SK-N-MC (cell line): ENCODE measurements at regions not wholly inside any gene's neighbourhood (a gene's known extent, or its start where the extent isn't known, plus 50 kb on each side); places are given as distances from the start of the nearest gene placed in this dataset.

Source experiments
- DNase-seq: peaks from one replicate; pipeline ENCODE4 v3.0.0-alpha.2; 2011; ENCODE audit warnings: low read depth, low spot score
- H3K27ac ChIP-seq: fragments of 200-600 bp; sonication (generic); 2 replicates; pipeline ENCODE4 v1.5.1; 2016; ENCODE audit warnings: mixed run types
- H3K36me3 ChIP-seq: fragments of 200-600 bp; sonication (generic); 2 replicates; pipeline ENCODE4 v1.6.1; 2017; ENCODE audit warnings: antibody characterized with exemption, low read length, mixed read lengths; ENCODE audit not compliant: insufficient read depth
- H3K4me3 ChIP-seq: fragments of 200-600 bp; sonication (generic); 2 replicates; pipeline ENCODE4 v1.5.1; 2016
- H3K9ac ChIP-seq: fragments of 200-600 bp; sonication (generic); 2 replicates; pipeline ENCODE4 v1.8.0; 2017; ENCODE audit warnings: mixed run types, mixed read lengths; ENCODE audit not compliant: insufficient read length
- H3K9me3 ChIP-seq: fragments of 200-600 bp; sonication (generic); 2 replicates; pipeline ENCODE4 v1.6.1; 2017; ENCODE audit warnings: low read depth, mild to moderate bottlenecking, antibody characterized with exemption, low read length, moderate library complexity, mixed read lengths
- EZH2 ChIP-seq: fragments of 200-600 bp; sonication (generic); IDR thresholded peaks from one replicate; pipeline ENCODE4 v1.6.1; 2017; ENCODE audit warnings: antibody characterized with exemption
- FOXP2 ChIP-seq: optimal IDR thresholded peaks from 2 replicates; pipeline ENCODE3; 2011; ENCODE audit warnings: mild to moderate bottlenecking, moderate library complexity; ENCODE audit not compliant: insufficient read depth; ENCODE audit errors: extremely low read length, control extremely low read depth
- POLR2AphosphoS5 ChIP-seq: IDR thresholded peaks from 2 replicates; pipeline ENCODE4 v1.6.1; 2012; ENCODE audit warnings: mild to moderate bottlenecking, low read depth, low read length, borderline replicate concordance

DNA sequence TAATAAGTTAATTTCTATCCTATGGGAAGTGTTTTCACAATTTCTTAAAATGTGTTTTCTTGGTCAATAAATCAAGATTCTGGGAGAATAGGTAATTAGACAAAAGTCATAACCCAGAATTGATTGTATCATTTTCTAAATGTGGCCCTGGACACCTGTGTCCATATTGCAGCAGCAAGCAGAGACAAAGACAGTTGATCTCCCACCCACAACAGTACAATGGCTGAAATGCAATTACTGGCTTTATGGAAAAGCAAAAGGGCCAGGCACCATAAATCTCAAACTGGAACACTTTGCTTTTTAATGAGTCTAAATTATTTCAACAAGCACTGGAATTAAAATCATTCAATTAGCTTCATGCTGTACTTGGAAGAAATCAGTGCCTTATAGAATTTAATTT is 157.2 kb downstream of the ESM1 start:
- TF ChIP-seq POLR2AphosphoS5 (no peak), EZH2 (no peak), FOXP2 (no peak)
- H3K36me3 ChIP-seq, result no peaks in the 10 kb centered on the region
- no peak for DNase-seq
- H3K9me3 ChIP-seq, result no peaks in the 10 kb centered on the region
- no peak overlapping the region for H3K4me3 ChIP-seq
- H3K9ac ChIP-seq, result no peak overlapping the region
- no peak overlapping the region for H3K27ac ChIP-seq

DNA sequence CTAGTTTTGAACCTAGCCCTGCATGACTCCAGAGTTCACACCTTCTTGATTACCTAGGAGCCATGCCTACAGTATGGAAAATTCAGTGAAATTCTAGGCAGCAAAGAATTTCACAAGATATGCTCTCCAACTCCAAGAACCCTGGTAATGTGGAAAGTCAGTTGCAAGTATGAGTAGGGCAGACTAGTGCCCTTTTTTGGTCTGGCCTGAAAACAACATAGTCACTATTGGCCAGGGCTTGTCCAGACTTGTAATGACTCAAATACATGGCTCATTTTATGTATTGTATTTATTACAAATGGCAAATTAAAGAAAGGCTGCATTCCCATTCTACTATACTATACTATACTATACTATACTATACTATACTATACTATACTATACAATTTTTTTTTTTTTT is 160.4 kb downstream of the ESM1 start:
- Histone ChIP-seq H3K27ac (no peak overlapping the region), H3K36me3 (no peaks in the 10 kb centered on the region), H3K4me3 (no peak overlapping the region), H3K9me3 (no peaks in the 10 kb centered on the region), H3K9ac (no peak overlapping the region)
- TF ChIP-seq POLR2AphosphoS5 (no peak), EZH2 (no peak), FOXP2 (no peak)
- no peak for DNase-seq

DNA sequence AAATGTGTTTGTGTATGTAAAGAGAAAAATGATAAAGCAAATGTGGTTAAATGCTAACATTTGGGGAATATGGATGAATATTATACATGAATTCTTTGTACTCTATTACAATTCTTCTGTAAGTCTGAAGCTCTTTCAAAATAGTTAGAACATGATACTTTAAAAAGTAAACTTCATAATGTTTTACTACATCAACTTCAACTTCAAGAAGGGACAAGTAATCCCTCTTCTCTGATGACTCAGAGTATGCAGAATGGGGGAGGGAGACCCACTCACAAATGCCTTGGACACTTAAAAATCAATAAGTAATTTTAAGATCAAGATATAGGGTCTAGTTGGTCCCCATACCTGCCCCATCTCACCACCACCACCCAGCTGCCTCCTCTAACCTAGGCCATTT is 162.4 kb downstream of the ESM1 start:
- H3K9me3 ChIP-seq, result no peaks in the 10 kb centered on the region
- H3K27ac ChIP-seq, result no peak overlapping the region
- no peaks in the 10 kb centered on the region for H3K36me3 ChIP-seq
- no peak for TF ChIP-seq FOXP2
- no peak for TF ChIP-seq EZH2
- TF ChIP-seq POLR2AphosphoS5, result no peak
- DNase-seq, result no peak
- H3K4me3 ChIP-seq, result no peak overlapping the region
- no peak overlapping the region for H3K9ac ChIP-seq

DNA sequence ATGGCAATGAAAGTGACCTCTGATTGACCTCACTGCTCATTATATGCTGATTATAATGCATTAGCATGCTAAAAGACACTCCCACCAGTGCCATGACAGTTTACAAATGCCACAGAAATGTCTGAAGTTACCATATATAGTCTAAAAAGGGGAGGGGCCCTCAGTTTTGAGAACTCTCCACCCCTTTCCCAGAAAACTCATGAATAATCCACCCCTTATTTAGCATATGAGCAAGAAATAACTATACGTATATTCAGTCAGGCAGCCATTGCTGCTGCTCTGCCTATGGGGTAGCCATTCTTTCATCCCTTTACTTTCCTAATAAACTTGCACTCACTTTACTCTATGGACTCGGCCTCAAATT is 163.1 kb downstream of the ESM1 start:
- Histone ChIP-seq H3K36me3 (no peaks in the 10 kb centered on the region), H3K4me3 (no peak overlapping the region), H3K9ac (no peak overlapping the region), H3K27ac (no peak overlapping the region), H3K9me3 (no peaks in the 10 kb centered on the region)
- DNase-seq, result no peak
- TF ChIP-seq POLR2AphosphoS5 (no peak), FOXP2 (no peak), EZH2 (no peak)

DNA sequence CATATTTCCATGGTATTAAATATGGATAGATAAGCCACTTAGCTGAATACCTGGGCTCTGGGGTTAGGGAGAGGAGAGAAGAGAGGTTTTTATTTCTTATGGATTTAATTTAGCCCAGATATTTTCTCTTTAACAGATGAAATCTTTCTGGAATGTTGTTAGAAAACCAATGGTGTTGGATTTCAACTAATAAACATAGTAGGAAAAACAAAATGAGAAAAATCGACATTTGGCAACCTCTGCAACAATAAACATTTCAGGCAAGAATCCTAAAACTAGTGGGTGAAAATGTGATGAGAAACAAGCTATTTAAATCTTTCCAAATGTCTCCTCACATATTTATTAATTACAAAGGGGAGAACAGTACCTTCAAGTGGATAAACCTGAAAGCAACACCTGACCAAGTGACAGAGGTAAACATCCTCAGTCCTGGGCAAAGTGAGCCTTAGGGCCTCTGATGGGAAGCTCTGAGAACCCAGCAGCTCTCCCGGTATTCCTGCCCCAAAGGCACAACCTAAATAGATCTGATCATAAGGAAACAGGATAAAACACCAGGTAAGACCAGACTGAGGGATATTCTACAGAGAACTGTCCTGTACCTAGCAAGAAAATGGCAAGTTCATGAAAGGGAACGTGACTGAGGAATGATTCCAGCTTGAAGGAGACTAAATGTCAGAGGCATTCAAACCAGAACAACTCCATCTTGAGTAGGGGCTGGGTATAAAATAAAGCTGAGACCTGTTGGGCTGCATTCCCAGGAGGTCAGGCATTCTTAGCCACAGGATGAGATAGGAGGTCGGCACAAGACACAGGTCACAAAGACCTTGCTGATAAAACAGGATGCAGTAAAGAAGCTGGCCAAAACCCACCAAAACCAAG is 163.7 kb downstream of the ESM1 start:
- no peak for TF ChIP-seq POLR2AphosphoS5
- no peak for TF ChIP-seq EZH2
- TF ChIP-seq FOXP2, result no peak
- Histone ChIP-seq H3K9ac (no peak overlapping the region), H3K36me3 (no peaks in the 10 kb centered on the region), H3K27ac (no peak overlapping the region), H3K4me3 (no peak overlapping the region), H3K9me3 (no peaks in the 10 kb centered on the region)
- no peak for DNase-seq

DNA sequence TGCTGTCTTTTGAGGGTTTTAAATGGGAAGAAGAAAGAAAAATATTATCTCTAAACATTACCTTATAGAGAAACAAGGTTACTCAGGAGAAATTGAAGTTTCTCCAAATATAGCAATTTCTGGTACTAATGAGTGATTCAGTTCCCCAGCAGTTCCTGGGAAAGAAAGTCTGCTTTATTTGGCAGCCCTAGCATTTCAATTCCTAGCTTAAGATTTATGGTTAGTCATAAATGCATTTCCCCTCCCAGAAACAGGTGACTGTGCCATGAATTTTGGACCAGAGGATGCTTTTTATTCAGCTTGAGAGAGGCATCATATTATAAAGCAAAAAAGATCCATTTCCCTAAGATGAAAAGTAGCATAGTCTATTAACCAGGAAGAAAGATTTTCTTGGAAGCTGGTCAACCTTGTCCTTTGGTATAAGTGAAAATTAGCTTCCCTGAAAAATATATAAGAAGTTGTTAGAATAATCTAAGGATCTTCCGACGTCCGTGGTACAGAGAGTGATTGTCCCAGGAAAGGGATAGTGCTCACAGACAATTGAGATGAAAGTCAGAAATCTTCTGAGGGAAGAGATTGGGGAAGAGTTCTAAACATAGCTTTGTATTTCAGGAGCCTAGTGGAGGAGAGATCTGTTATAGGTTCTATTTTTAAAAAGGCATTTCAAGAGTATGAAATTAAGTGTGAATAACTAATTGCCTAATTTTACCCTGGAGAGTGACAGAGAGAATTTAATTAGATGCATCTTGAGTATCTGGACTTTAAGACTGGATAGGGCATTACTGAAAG is 164.9 kb downstream of the ESM1 start:
- Histone ChIP-seq H3K27ac (no peak overlapping the region), H3K9ac (no peak overlapping the region), H3K36me3 (no peaks in the 10 kb centered on the region), H3K9me3 (no peaks in the 10 kb centered on the region), H3K4me3 (no peak overlapping the region)
- TF ChIP-seq EZH2 (no peak), POLR2AphosphoS5 (no peak), FOXP2 (no peak)
- DNase-seq, result no peak

DNA sequence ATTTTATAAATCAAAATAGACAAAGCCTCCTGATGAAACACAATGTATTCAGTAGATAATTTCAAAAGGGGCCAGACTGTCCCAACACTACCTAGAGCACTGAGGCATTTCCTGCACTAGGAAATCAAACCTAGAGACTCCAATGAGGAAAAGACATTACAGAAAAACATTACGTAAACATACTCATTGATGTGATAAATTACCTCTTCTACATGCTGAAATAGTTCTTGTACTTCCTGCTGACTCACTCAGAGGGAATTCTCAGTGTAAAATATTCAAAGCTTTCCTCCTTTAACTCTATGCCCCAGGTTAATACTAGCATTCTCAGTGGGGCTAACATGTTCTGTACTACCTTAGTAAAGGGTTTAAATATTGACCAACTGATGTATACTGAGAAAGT is 178.0 kb downstream of the ESM1 start:
- H3K4me3 ChIP-seq, result no peak overlapping the region
- H3K27ac ChIP-seq, result peak overlapping the region; percentile 75
- no peak overlapping the region for H3K9ac ChIP-seq
- peak; percentile 39 for DNase-seq
- H3K9me3 ChIP-seq, result no peaks in the 10 kb centered on the region
- H3K36me3 ChIP-seq, result no peaks in the 10 kb centered on the region
- no peak for TF ChIP-seq EZH2
- no peak for TF ChIP-seq FOXP2
- TF ChIP-seq POLR2AphosphoS5, result no peak

DNA sequence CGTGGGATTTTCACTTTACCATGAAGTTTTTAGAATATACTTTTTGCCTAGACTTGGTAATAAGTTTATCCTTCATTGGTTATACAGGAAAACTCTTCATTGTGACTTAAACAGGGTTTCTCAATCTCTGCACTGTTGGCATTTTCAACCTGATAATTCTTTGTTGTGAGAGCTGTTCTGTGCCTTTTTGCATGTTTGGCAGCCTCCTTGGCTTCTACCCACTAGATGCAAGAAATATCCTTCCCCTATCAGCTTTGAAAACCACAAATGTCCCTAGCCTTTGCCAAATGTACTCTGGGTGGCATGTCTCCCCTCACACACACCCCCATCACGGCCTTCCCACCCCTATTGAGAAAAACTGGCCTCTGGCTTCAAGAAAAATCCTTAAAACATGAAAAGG is 180.9 kb downstream of the ESM1 start:
- Histone ChIP-seq H3K9me3 (no peaks in the 10 kb centered on the region), H3K27ac (no peak overlapping the region), H3K4me3 (no peak overlapping the region), H3K36me3 (no peaks in the 10 kb centered on the region), H3K9ac (no peak overlapping the region)
- DNase-seq, result no peak
- TF ChIP-seq POLR2AphosphoS5, result no peak
- no peak for TF ChIP-seq FOXP2
- TF ChIP-seq EZH2, result no peak
